ENCODE measurements at regions not wholly inside any gene's neighbourhood (a gene's known extent, or its start where the extent isn't known, plus 50 kb on each side); places are given as distances from the start of the nearest gene placed in this dataset.
"Not testable (repeated sequence)": the region's sequence is repeated elsewhere in the genome, so short reads cannot be mapped to it uniquely, and the experiment has no call there.

GRCh38 chr5:142402752-142403318, 78.0 kb upstream of the SPRY4 start:
- TF ChIP-seq, protein P1, sequence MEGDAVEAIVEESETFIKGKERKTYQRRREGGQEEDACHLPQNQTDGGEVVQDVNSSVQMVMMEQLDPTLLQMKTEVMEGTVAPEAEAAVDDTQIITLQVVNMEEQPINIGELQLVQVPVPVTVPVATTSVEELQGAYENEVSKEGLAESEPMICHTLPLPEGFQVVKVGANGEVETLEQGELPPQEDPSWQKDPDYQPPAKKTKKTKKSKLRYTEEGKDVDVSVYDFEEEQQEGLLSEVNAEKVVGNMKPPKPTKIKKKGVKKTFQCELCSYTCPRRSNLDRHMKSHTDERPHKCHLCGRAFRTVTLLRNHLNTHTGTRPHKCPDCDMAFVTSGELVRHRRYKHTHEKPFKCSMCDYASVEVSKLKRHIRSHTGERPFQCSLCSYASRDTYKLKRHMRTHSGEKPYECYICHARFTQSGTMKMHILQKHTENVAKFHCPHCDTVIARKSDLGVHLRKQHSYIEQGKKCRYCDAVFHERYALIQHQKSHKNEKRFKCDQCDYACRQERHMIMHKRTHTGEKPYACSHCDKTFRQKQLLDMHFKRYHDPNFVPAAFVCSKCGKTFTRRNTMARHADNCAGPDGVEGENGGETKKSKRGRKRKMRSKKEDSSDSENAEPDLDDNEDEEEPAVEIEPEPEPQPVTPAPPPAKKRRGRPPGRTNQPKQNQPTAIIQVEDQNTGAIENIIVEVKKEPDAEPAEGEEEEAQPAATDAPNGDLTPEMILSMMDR (IDR thresholded peaks at IDR 0.05): no peak
- H3K4me1 ChIP-seq: no peaks in the 10 kb centered on the region
- no peak for DNase-seq
- H3K9ac ChIP-seq (ENCODE audit: low read depth in 2 of 2, low read length in 2 of 2): no peak overlapping the region
- H3K4me3 ChIP-seq: no peak overlapping the region
- intact Hi-C loops (cut with DNase I): no loop called here
- H3K9me3 ChIP-seq: no peaks in the 10 kb centered on the region
- no peaks in the 10 kb centered on the region for H3K27me3 ChIP-seq
- no peak overlapping the region for H3K27ac ChIP-seq
- no peaks in the 10 kb centered on the region for H3K36me3 ChIP-seq

DNA sequence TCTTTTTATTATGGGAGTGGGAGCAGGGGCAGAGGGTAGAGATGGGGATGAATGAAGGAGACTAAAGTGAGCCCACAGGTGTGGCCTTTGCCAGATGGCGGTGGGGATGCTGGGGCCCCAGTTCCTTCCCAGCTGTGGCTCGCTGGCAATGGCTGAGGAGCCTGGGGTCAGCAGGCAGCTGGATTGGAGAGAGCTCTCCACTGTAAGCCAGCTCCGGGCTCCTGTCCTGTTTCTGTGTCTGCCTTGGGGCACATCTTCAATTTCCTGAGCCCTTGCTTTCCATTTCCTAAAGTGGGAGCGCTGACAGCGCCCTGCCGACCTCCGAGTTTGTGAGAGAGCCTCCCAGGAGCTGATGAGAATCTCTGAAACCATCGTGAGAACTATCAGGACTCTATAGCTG, 75.6 kb upstream of the SPRY4 start:
- intact Hi-C loops (cut with DNase I): no loop called here
- Histone ChIP-seq H3K27me3 (no peaks in the 10 kb centered on the region), H3K36me3 (no peaks in the 10 kb centered on the region), H3K9ac (ENCODE audit: low read depth in 2 of 2, low read length in 2 of 2) (no peak overlapping the region), H3K9me3 (no peaks in the 10 kb centered on the region), H3K4me3 (no peak overlapping the region), H3K27ac (no peak overlapping the region), H3K4me1 (no peaks in the 10 kb centered on the region)
- DNase-seq: no peak
- TF ChIP-seq, protein P1 (IDR thresholded peaks at IDR 0.05): no peak

- H3K4me3 ChIP-seq: no peak overlapping the region
- no peaks in the 10 kb centered on the region for H3K9me3 ChIP-seq
- intact Hi-C loops (cut with DNase I): no loop called here
- no peak overlapping the region for H3K27ac ChIP-seq
- DNase-seq: no peak
- H3K9ac ChIP-seq (ENCODE audit: low read depth in 2 of 2, low read length in 2 of 2): no peak overlapping the region
- H3K36me3 ChIP-seq: no peaks in the 10 kb centered on the region
- TF ChIP-seq, protein P1 (IDR thresholded peaks at IDR 0.05): no peak
- no peaks in the 10 kb centered on the region for H3K4me1 ChIP-seq
- H3K27me3 ChIP-seq: no peaks in the 10 kb centered on the region
Observed at GRCh38 chr5:142399891-142400290, 75.1 kb upstream of the SPRY4 start.

DNA sequence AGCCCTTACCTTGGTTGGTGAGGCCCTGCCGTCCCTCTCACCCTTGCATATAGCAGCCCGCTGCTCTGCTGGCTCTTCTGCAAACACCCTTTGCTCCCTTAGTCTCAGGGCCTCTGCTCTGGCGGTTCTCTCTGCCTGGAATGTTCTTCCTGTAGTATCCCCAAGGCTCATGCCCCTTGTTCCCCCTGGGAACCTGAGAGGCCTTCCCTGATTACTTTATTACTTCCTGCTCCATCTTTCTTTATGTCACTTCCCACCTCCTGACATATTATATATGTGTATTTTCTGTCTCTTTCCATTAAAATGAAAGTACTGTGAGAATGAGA, 73.9 kb upstream of the SPRY4 start:
- H3K9me3 ChIP-seq: no peaks in the 10 kb centered on the region
- no peak overlapping the region for H3K4me3 ChIP-seq
- no peaks in the 10 kb centered on the region for H3K27me3 ChIP-seq
- no peaks in the 10 kb centered on the region for H3K4me1 ChIP-seq
- DNase-seq: no peak
- TF ChIP-seq, protein P1 (IDR thresholded peaks at IDR 0.05): no peak
- intact Hi-C loops (cut with DNase I): no loop called here
- no peak overlapping the region for H3K9ac ChIP-seq (ENCODE audit: low read depth in 2 of 2, low read length in 2 of 2)
- no peaks in the 10 kb centered on the region for H3K36me3 ChIP-seq
- H3K27ac ChIP-seq: no peak overlapping the region

DNA sequence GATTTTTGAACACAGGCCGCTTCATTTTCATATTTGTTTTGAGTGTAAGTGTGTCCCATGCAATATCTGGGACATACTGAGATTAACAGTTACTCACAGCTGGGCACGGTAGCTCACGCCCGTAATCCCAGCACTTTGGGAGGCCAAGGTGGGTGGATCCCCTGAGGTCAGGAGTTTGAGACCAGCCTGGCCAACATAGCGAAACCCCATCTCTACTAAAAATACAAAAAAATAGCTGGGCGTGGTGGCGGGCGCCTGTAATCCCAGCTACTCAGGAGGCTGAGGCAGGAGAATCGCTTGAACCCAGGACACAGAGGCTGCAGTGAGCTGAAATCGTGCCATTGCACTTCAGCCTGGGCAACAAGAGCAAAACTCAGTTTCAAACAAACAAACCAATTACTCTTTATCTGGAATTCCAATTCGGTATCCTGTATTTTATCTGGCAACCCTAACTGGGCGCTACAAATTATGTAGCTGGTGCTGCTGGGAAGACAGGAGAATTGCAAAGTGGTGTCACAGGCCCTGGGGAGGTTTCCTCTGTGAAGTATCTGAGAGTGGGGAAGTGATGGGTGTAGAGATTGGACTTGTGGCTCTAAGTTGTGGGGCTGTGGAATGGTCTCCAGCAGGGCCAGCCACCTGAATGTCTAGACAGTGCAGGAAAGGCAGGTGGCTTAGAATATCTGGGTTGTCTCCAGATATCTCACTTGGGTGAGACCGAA, 73.3 kb upstream of the SPRY4 start:
- DNase-seq; H3K27me3 ChIP-seq; intact Hi-C loops (cut with DNase I); H3K9ac ChIP-seq (ENCODE audit: low read depth in 2 of 2, low read length in 2 of 2); H3K4me3 ChIP-seq; H3K27ac ChIP-seq; H3K36me3 ChIP-seq; H3K4me1 ChIP-seq; H3K9me3 ChIP-seq: not testable (repeated sequence)

GRCh38 chr5:142397178-142397577, 72.4 kb upstream of the SPRY4 start:
- H3K27me3 ChIP-seq: no peaks in the 10 kb centered on the region
- no peaks in the 10 kb centered on the region for H3K36me3 ChIP-seq
- H3K4me1 ChIP-seq: no peaks in the 10 kb centered on the region
- no peak overlapping the region for H3K9ac ChIP-seq (ENCODE audit: low read depth in 2 of 2, low read length in 2 of 2)
- TF ChIP-seq, protein P1 (IDR thresholded peaks at IDR 0.05): no peak
- H3K4me3 ChIP-seq: no peak overlapping the region
- H3K9me3 ChIP-seq: no peaks in the 10 kb centered on the region
- H3K27ac ChIP-seq: no peak overlapping the region
- DNase-seq: no peak
- intact Hi-C loops (cut with DNase I): no loop called here

Data from colonic mucosa (tissue), 4 donors.